Prostate gland (tissue), 2 donors: ENCODE measurements at regions not wholly inside any gene's neighbourhood (a gene's known extent, or its start where the extent isn't known, plus 50 kb on each side); places are given as distances from the start of the nearest gene placed in this dataset.
"Not testable (repeated sequence)": the region's sequence is repeated elsewhere in the genome, so short reads cannot be mapped to it uniquely, and the experiment has no call there.

ENCODE experiments used
- DNase-seq: peaks from one replicate; pipeline ENCODE4 v3.0.0-alpha.2; 2019; ENCODE audit warnings: low spot score
- H3K27ac ChIP-seq, 2 donors: fragments of 200-600 bp; sonication (generic); 2 replicates each; pipeline ENCODE4 v1.5.1; 2017 to 2019
- H3K27me3 ChIP-seq: fragments of 200-600 bp; sonication (generic); replicated peaks from 2 replicates; pipeline ENCODE4 v1.5.1; 2019; ENCODE audit not compliant: insufficient read depth
- H3K36me3 ChIP-seq, 2 donors: fragments of 200-600 bp; sonication (generic); 1 replicate in 1 of 2; 2 replicates in 1 of 2; pipeline versions ENCODE4 v1.5.1 to v1.8.1; 2017 to 2019
- H3K4me1 ChIP-seq: fragments of 200-600 bp; sonication (generic); replicated peaks from 2 replicates; pipeline ENCODE4 v1.5.1; 2019
- H3K4me3 ChIP-seq, 2 donors: fragments of 200-600 bp; sonication (generic); 2 replicates each; pipeline ENCODE4 v1.5.1; 2017 to 2019
- H3K9me3 ChIP-seq: fragments of 200-600 bp; sonication (generic); 2 replicates; pipeline ENCODE4 v1.5.1; 2017
- CTCF ChIP-seq, 4 experiments: fragments of 200-600 bp in 2 of 4; fragments of 450-650 bp in 2 of 4; sonication (generic) in 2 of 4; IDR thresholded peaks; 1 replicate in 3 of 4; 2 replicates in 1 of 4; pipeline ENCODE4 v1.5.1; 2016 to 2019; ENCODE audit warnings: antibody characterized with exemption in 4 of 4, mild to moderate bottlenecking in 2 of 4, moderate library complexity in 2 of 4
- POLR2A ChIP-seq: fragments of 450-650 bp; IDR thresholded peaks from one replicate; pipeline ENCODE4 v1.6.1; 2016; ENCODE audit warnings: antibody characterized with exemption, mild to moderate bottlenecking
- POLR2AphosphoS5 ChIP-seq: sonication (generic); formaldehyde crosslinking; IDR thresholded peaks from one replicate; pipeline ENCODE4 v1.6.1; 2017; ENCODE audit warnings: antibody characterized with exemption
- WGBS: methylation state at CpG from one replicate; pipeline ENCODE4 v1.1.5; 2018; 5-methylcytosine and 5-hydroxymethylcytosine counted together
- intact Hi-C: fragments of 100-400 bp; cut with DNase I; formaldehyde crosslinking; loops from one replicate; pipeline ENCODE4 v1.14.2; 2022

GRCh38 chr15:49721091-49721490 lies 100.2 kb downstream of the DTWD1 start:
- whole genome bisulfite sequencing, result 97% methylated on average over 1 of the region's 1 CpG
- H3K9me3 ChIP-seq, result no peaks in the 10 kb centered on the region
- no peaks in the 10 kb centered on the region for H3K4me1 ChIP-seq
- TF ChIP-seq POLR2A (no peak), POLR2AphosphoS5 (no peak), CTCF (IDR thresholded peaks at IDR 0.05) (no peak)
- H3K27ac ChIP-seq, result no peak overlapping the region
- H3K4me3 ChIP-seq, result no peak overlapping the region
- no peaks in the 10 kb centered on the region for H3K36me3 ChIP-seq
- intact Hi-C loops, result no loop called here
- DNase-seq, result no peak
- no peaks in the 10 kb centered on the region for H3K27me3 ChIP-seq

GRCh38 chr15:49721621-49722020 lies 100.8 kb downstream of the DTWD1 start:
- DNase-seq, result no peak
- Histone ChIP-seq H3K36me3 (no peaks in the 10 kb centered on the region), H3K27me3 (no peaks in the 10 kb centered on the region), H3K9me3 (no peaks in the 10 kb centered on the region), H3K27ac (no peak overlapping the region), H3K4me1 (no peaks in the 10 kb centered on the region), H3K4me3 (no peak overlapping the region)
- TF ChIP-seq POLR2A (no peak), CTCF (IDR thresholded peaks at IDR 0.05) (no peak), POLR2AphosphoS5 (no peak)
- WGBS, result 100% methylated on average over 1 of the region's 1 CpG
- intact Hi-C loops, result no loop called here

DNA sequence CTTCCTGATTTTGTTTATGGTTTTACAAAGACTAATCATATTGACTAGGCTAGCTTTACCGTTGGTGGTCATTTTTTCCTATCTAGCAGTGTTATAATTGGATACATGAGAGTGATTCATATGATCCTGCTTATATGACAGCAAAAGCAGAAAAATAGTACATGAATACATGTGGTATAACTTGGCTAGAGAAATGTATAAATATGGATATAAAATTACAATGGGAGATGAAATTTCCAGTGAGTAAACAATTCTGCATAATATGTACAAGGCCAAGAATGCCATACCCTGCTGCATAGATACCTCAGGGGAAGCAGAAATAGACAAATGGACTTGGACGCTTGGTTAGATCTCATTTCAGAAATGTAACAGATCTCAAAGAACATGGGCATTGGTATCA lies 103.1 kb downstream of the DTWD1 start:
- Histone ChIP-seq H3K4me3 (no peak overlapping the region), H3K4me1 (no peaks in the 10 kb centered on the region), H3K27me3 (no peaks in the 10 kb centered on the region), H3K27ac (no peak overlapping the region), H3K9me3 (no peaks in the 10 kb centered on the region), H3K36me3 (no peaks in the 10 kb centered on the region)
- 86% methylated on average over 2 of the region's 2 CpGs for WGBS
- intact Hi-C loops, result no loop called here
- TF ChIP-seq CTCF (IDR thresholded peaks at IDR 0.05) (no peak), POLR2AphosphoS5 (no peak), POLR2A (no peak)
- DNase-seq, result no peak

- 84% methylated on average over 5 of the region's 5 CpGs for WGBS
- no peak for TF ChIP-seq POLR2A
- no peak for TF ChIP-seq CTCF (IDR thresholded peaks at IDR 0.05)
- TF ChIP-seq POLR2AphosphoS5, result no peak
- Histone ChIP-seq H3K27ac (no peak overlapping the region), H3K27me3 (no peaks in the 10 kb centered on the region), H3K36me3 (no peaks in the 10 kb centered on the region), H3K4me1 (no peaks in the 10 kb centered on the region), H3K4me3 (no peak overlapping the region), H3K9me3 (no peaks in the 10 kb centered on the region)
- intact Hi-C loops, result no loop called here
- DNase-seq, result no peak
These were observed 110.6 kb downstream of the DTWD1 start for GRCh38 chr15:49731187-49732099.

DNA sequence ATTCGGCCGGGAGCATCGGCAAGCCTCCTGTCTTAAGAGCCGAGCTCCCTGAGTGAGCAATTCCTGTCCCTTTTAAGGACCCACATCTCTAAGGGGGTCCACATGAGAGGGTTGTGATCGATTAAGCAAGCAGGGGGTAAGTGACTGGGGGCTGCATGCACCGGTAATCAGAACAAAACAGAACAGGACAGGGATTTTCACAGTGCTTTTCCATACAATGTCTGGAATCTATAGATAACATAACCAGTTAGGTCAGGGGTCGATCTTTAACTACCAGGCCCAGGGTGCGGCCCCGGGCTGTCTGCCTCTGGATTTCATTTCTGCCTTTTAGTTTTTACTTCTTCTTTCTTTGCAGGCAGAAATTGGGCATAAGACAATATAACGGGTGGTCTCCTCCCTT lies 111.3 kb downstream of the DTWD1 start:
- H3K36me3 ChIP-seq, H3K27ac ChIP-seq, H3K27me3 ChIP-seq, DNase-seq, H3K9me3 ChIP-seq, H3K4me1 ChIP-seq, H3K4me3 ChIP-seq, intact Hi-C loops: not testable (repeated sequence)
- WGBS, result 68% methylated on average over 10 of the region's 10 CpGs

DNA sequence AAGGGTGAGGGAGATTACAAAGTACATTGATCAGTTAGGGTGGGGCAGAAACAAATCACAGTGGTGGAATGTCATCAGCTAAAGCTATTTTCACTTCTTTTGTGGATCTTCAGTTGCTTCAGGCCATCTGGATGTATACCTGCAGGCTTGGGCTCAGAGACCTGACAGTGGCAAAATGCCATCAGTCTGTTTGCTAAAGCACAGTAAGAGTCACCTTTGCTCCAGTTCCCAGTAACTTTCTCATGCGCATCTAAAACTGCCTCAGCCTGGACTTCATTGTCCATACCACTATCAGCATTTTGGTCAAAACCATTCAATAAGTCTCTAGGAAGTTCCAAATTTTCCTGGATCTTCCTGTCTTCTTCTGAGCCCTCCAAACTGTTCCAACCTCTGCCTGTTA lies 113.2 kb downstream of the DTWD1 start:
- H3K9me3 ChIP-seq, DNase-seq, H3K27me3 ChIP-seq, H3K27ac ChIP-seq, intact Hi-C loops, H3K4me1 ChIP-seq, H3K4me3 ChIP-seq, H3K36me3 ChIP-seq: not testable (repeated sequence)
- 73% methylated on average over 1 of the region's 1 CpG for WGBS
